ENCODE measurements at regions not wholly inside any gene's neighbourhood (a gene's known extent, or its start where the extent isn't known, plus 50 kb on each side); places are given as distances from the start of the nearest gene placed in this dataset.

- Histone ChIP-seq H3K9me1 (ENCODE audit: control insufficient read depth, extremely low read depth, insufficient read depth, low read length) (no peaks in the 10 kb centered on the region), H3K79me2 (ENCODE audit: control insufficient read depth, insufficient read depth, low read length) (no peaks in the 10 kb centered on the region), H3K9ac (ENCODE audit: control insufficient read depth, extremely low read depth, insufficient read depth, low read length) (no peak overlapping the region), H3K4me3 (ENCODE audit: control insufficient read depth in 2 of 3, extremely low read depth in 1 of 3, insufficient read depth in 2 of 3, low read depth in 1 of 3, low read length in 3 of 3) (no peak overlapping the region), H3K4me1 (ENCODE audit: control insufficient read depth, extremely low read depth, insufficient read depth, low read length) (peaks cover 24% of the 10 kb centered on the region), H3K27ac (ENCODE audit: control insufficient read depth, insufficient read depth, low read length) (no peak overlapping the region), H3K36me3 (ENCODE audit: control insufficient read depth in 2 of 2, extremely low read depth in 1 of 2, insufficient read depth in 2 of 2, low read length in 2 of 2) (no peaks in the 10 kb centered on the region), H4K20me1 (ENCODE audit: control insufficient read depth, extremely low read depth, insufficient read depth, low read length) (no peaks in the 10 kb centered on the region), H2AFZ (ENCODE audit: control insufficient read depth, low read length) (no peak overlapping the region), H3K4me2 (ENCODE audit: control insufficient read depth, extremely low read depth, insufficient read depth, low read depth, low read length) (no peak overlapping the region), H3K27me3 (ENCODE audit: control insufficient read depth, extremely low read depth, insufficient read depth, low read length) (no peaks in the 10 kb centered on the region), H3K9me3 (ENCODE audit: control insufficient read depth, low read depth, low read length) (no peaks in the 10 kb centered on the region)
- no peak for DNase-seq (ENCODE audit: low read depth, low spot score)
- no peak for FAIRE-seq
- TF ChIP-seq, protein P1, sequence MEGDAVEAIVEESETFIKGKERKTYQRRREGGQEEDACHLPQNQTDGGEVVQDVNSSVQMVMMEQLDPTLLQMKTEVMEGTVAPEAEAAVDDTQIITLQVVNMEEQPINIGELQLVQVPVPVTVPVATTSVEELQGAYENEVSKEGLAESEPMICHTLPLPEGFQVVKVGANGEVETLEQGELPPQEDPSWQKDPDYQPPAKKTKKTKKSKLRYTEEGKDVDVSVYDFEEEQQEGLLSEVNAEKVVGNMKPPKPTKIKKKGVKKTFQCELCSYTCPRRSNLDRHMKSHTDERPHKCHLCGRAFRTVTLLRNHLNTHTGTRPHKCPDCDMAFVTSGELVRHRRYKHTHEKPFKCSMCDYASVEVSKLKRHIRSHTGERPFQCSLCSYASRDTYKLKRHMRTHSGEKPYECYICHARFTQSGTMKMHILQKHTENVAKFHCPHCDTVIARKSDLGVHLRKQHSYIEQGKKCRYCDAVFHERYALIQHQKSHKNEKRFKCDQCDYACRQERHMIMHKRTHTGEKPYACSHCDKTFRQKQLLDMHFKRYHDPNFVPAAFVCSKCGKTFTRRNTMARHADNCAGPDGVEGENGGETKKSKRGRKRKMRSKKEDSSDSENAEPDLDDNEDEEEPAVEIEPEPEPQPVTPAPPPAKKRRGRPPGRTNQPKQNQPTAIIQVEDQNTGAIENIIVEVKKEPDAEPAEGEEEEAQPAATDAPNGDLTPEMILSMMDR (optimal IDR thresholded peaks at IDR 0.05 in 1 of 3, IDR thresholded peaks at IDR 0.05 in 1 of 3, conservative IDR thresholded peaks at IDR 0.05 in 1 of 3; ENCODE audit: extremely low read depth in 1 of 3, insufficient read depth in 2 of 3, low read length in 3 of 3) = no peak
- no peak for TF ChIP-seq EZH2 (IDR thresholded peaks at IDR 0.05; ENCODE audit: low read length)
- dilution Hi-C loops (cut with MboI; ENCODE audit: extremely low pct_ligation_motif_present, low sequenced_read_pairs) = no loop called here
These were observed 111.6 kb upstream of the EGLN3 start for GRCh38 chr14:34062353-34062973.

- peak overlapping the region; percentile 76 for H3K9ac ChIP-seq (ENCODE audit: control insufficient read depth, extremely low read depth, insufficient read depth, low read length)
- H3K4me1 ChIP-seq (ENCODE audit: control insufficient read depth, extremely low read depth, insufficient read depth, low read length) = peaks cover 24% of the 10 kb centered on the region
- H3K27me3 ChIP-seq (ENCODE audit: control insufficient read depth, extremely low read depth, insufficient read depth, low read length) = no peaks in the 10 kb centered on the region
- no peak for DNase-seq (ENCODE audit: low read depth, low spot score)
- no peaks in the 10 kb centered on the region for H3K79me2 ChIP-seq (ENCODE audit: control insufficient read depth, insufficient read depth, low read length)
- no peaks in the 10 kb centered on the region for H3K36me3 ChIP-seq (ENCODE audit: control insufficient read depth in 2 of 2, extremely low read depth in 1 of 2, insufficient read depth in 2 of 2, low read length in 2 of 2)
- peak overlapping the region; percentile 34 to 66 (median 52) for H3K4me3 ChIP-seq (ENCODE audit: control insufficient read depth in 2 of 3, extremely low read depth in 1 of 3, insufficient read depth in 2 of 3, low read depth in 1 of 3, low read length in 3 of 3)
- no peaks in the 10 kb centered on the region for H3K9me3 ChIP-seq (ENCODE audit: control insufficient read depth, low read depth, low read length)
- H4K20me1 ChIP-seq (ENCODE audit: control insufficient read depth, extremely low read depth, insufficient read depth, low read length) = no peaks in the 10 kb centered on the region
- H3K27ac ChIP-seq (ENCODE audit: control insufficient read depth, insufficient read depth, low read length) = peak overlapping the region; percentile 54
- no peak for TF ChIP-seq EZH2 (IDR thresholded peaks at IDR 0.05; ENCODE audit: low read length)
- TF ChIP-seq, protein P1 (optimal IDR thresholded peaks at IDR 0.05 in 1 of 3, IDR thresholded peaks at IDR 0.05 in 1 of 3, conservative IDR thresholded peaks at IDR 0.05 in 1 of 3; ENCODE audit: extremely low read depth in 1 of 3, insufficient read depth in 2 of 3, low read length in 3 of 3) = no peak
- H2AFZ ChIP-seq (ENCODE audit: control insufficient read depth, low read length) = peak overlapping the region; percentile 89
- no peaks in the 10 kb centered on the region for H3K9me1 ChIP-seq (ENCODE audit: control insufficient read depth, extremely low read depth, insufficient read depth, low read length)
- peak overlapping the region; percentile 85 for H3K4me2 ChIP-seq (ENCODE audit: control insufficient read depth, extremely low read depth, insufficient read depth, low read depth, low read length)
- dilution Hi-C loops (cut with MboI; ENCODE audit: extremely low pct_ligation_motif_present, low sequenced_read_pairs) = no loop called here
- FAIRE-seq = no peak
These were observed 109.8 kb upstream of the EGLN3 start for GRCh38 chr14:34060651-34060999.

Data from keratinocyte (primary cell).